Amniotic epithelial cell (primary cell): ENCODE measurements at regions not wholly inside any gene's neighbourhood (a gene's known extent, or its start where the extent isn't known, plus 50 kb on each side); places are given as distances from the start of the nearest gene placed in this dataset.
"Not testable (repeated sequence)": the region's sequence is repeated elsewhere in the genome, so short reads cannot be mapped to it uniquely, and the experiment has no call there.

Experiments
- DNase-seq: peaks from one replicate; pipeline ENCODE4 v3.0.0-alpha.2; 2010; ENCODE audit warnings: low read depth

- no peak for DNase-seq
Observed at GRCh38 chrX:25503826-25504225, 488.1 kb upstream of the ARX start.

GRCh38 chrX:25507801-25508200 lies 492.0 kb upstream of the ARX start:
- DNase-seq = no peak

- no peak for DNase-seq
Observed at GRCh38 chrX:25519258-25519657, 503.5 kb upstream of the ARX start.

GRCh38 chrX:25522443-25523010 lies 506.8 kb upstream of the ARX start:
- not testable (repeated sequence) for DNase-seq

GRCh38 chrX:25523574-25524540 lies 508.1 kb upstream of the ARX start:
- DNase-seq = peak; percentile 45

GRCh38 chrX:25527156-25527555 lies 511.4 kb upstream of the ARX start:
- no peak for DNase-seq

GRCh38 chrX:25527596-25527995 lies 511.8 kb upstream of the ARX start:
- no peak for DNase-seq

GRCh38 chrX:25531096-25531495 lies 515.3 kb upstream of the ARX start:
- DNase-seq = peak; percentile 63

GRCh38 chrX:25534091-25534490 lies 518.3 kb upstream of the ARX start:
- peak; percentile 31 for DNase-seq

- no peak for DNase-seq
Observed at GRCh38 chrX:25536307-25536970, 520.7 kb upstream of the ARX start.

GRCh38 chrX:25537699-25538098 lies 521.9 kb upstream of the ARX start:
- no peak for DNase-seq

- DNase-seq = peak; percentile 91
Observed at GRCh38 chrX:25544641-25545040, 528.9 kb upstream of the ARX start.

- no peak for DNase-seq
Observed at GRCh38 chrX:25548811-25549210, 533.0 kb upstream of the ARX start.

- DNase-seq = peak; percentile 16
Observed at GRCh38 chrX:25555521-25555920, 539.8 kb upstream of the ARX start.

- DNase-seq = no peak
Observed at GRCh38 chrX:25558137-25558536, 542.4 kb upstream of the ARX start.

GRCh38 chrX:25561190-25561589 lies 545.4 kb upstream of the ARX start:
- no peak for DNase-seq

GRCh38 chrX:25573631-25574030 lies 557.9 kb upstream of the ARX start:
- no peak for DNase-seq

- peak; percentile 26 for DNase-seq
Observed at GRCh38 chrX:25596921-25597320, 541.2 kb upstream of the MAGEB18 start.

- peak; percentile 78 for DNase-seq
Observed at GRCh38 chrX:25597551-25597950, 540.6 kb upstream of the MAGEB18 start.

- DNase-seq = peak; percentile 78
Observed at GRCh38 chrX:25599061-25599460, 539.1 kb upstream of the MAGEB18 start.

GRCh38 chrX:25600776-25601175 lies 537.4 kb upstream of the MAGEB18 start:
- DNase-seq = peak; percentile 93

GRCh38 chrX:25601323-25601722 lies 536.8 kb upstream of the MAGEB18 start:
- DNase-seq = no peak

- DNase-seq = no peak
Observed at GRCh38 chrX:25618248-25618647, 519.9 kb upstream of the MAGEB18 start.
